ENCODE measurements at regions not wholly inside any gene's neighbourhood (a gene's known extent, or its start where the extent isn't known, plus 50 kb on each side); places are given as distances from the start of the nearest gene placed in this dataset.

DNA sequence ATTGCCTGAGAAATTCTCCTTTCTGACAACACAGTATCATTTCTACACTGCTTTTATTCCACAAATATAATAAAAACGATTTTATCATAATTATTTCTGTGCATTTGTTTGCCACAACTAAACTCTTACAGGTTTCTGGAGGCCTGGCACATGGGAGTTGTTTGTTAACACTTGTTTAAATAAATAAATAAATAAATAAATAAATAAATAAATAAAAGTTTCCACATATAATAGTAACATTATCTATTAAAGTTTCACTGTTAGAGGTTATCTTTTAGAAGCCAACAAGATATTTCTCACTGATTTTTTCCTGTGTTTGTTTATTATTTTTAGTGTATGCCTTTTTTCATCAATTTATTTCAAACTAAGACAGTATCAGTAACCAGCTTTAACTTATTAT is 323.3 kb downstream of the FOXG1 start:
- peaks cover 0 to 33% (median 9%) of the 10 kb centered on the region in 11 donors for H3K9me3 Mint-ChIP-seq

DNA sequence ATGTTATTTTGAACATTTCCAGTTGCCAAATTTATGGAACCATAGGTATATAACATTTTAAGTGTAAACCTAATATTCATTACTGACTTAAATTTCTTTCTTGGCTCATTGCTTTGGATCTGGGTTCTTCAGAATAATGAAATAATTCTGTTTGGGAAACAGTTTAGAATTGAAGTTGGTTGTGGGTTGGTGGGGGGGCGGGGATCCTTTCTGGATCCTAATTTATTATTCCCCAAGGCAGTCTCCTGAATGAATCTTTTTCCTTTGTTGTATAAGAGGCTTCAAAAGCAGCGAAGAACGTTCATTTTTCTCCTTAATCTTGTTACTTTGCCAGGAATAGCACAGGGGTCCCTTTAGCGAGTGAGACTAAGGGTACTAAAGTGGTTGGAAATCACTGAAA is 325.5 kb downstream of the FOXG1 start:
- Mint-ChIP-seq H3K4me3 (no peak overlapping the region), H3K9me3 (peaks cover 3 to 42% (median 12%) of the 10 kb centered on the region in 11 donors), H3K36me3 (peaks cover 0 to 5% (median 0%) of the 10 kb centered on the region in 5 donors), H3K27me3 (no peaks in the 10 kb centered on the region), H3K27ac (no peak overlapping the region), H3K4me1 (no peaks in the 10 kb centered on the region)
- CTCF ChIA-PET, result no interaction called here
- ATAC-seq, result no peak
- Histone ChIP-seq H3K4me3 (ENCODE audit: low read length) (no peak overlapping the region), H3K4me1 (ENCODE audit: control insufficient read depth in 2 of 2, insufficient read depth in 2 of 2, low read length in 2 of 2) (no peaks in the 10 kb centered on the region), H3K27me3 (ENCODE audit: control insufficient read depth in 2 of 2, insufficient read depth in 2 of 2, low read length in 2 of 2) (no peaks in the 10 kb centered on the region), H3K36me3 (ENCODE audit: control insufficient read depth in 2 of 3, insufficient read depth in 3 of 3, low read length in 3 of 3) (no peaks in the 10 kb centered on the region), H3K27ac (ENCODE audit: low read depth, low read length) (no peak overlapping the region), H3K9me3 (ENCODE audit: control insufficient read depth in 2 of 3, low read length in 3 of 3) (no peaks in the 10 kb centered on the region)
- DNase-seq, result no peak
- intact Hi-C loops (cut with micrococcal nuclease), result no loop called here
- POLR2A ChIA-PET, result no interaction called here

More for the DNA sequence above, 323.3 kb downstream of the FOXG1 start:
- H3K27me3 Mint-ChIP-seq, result no peaks in the 10 kb centered on the region
- H3K4me3 Mint-ChIP-seq, result no peak overlapping the region
- no peak overlapping the region for H3K27ac Mint-ChIP-seq
- H3K36me3 Mint-ChIP-seq, result no peaks in the 10 kb centered on the region
- intact Hi-C loops (cut with micrococcal nuclease), result no loop called here
- no peaks in the 10 kb centered on the region for H3K27me3 ChIP-seq (ENCODE audit: control insufficient read depth in 2 of 2, insufficient read depth in 2 of 2, low read length in 2 of 2)
- no peak overlapping the region for H3K4me3 ChIP-seq (ENCODE audit: low read length)
- no peaks in the 10 kb centered on the region for H3K36me3 ChIP-seq (ENCODE audit: control insufficient read depth in 2 of 3, insufficient read depth in 3 of 3, low read length in 3 of 3)
- H3K4me1 ChIP-seq (ENCODE audit: control insufficient read depth in 2 of 2, insufficient read depth in 2 of 2, low read length in 2 of 2), result no peaks in the 10 kb centered on the region
- H3K4me1 Mint-ChIP-seq, result no peaks in the 10 kb centered on the region
- ChIA-PET POLR2A (no interaction called here), CTCF (no interaction called here)
- H3K9me3 ChIP-seq (ENCODE audit: control insufficient read depth in 2 of 3, low read length in 3 of 3), result peaks cover 0 to 4% (median 0%) of the 10 kb centered on the region in 3 experiments
- ATAC-seq (no peak), DNase-seq (no peak)
- no peak overlapping the region for H3K27ac ChIP-seq (ENCODE audit: low read depth, low read length)

DNA sequence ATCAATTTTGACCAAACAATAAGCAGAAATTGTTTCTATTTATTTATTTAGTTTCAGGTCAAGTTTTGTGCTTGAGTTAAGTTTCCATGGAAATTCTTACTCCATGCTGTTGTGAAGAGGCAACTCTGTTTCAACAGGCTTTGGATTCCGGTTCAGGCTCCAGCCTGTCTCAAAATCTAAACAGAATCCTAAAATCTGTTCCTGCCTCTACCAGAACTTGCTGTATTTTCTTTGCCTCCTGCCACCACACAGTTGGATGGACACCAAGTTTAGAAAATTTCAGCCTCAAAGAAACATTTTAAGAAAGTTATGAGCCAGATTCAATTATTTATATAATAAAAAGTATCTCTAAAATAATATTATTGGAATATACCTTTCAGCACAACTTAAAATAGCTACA is 330.9 kb downstream of the FOXG1 start:
- Histone ChIP-seq H3K4me3 (ENCODE audit: low read length) (no peak overlapping the region), H3K27ac (ENCODE audit: low read depth, low read length) (no peak overlapping the region), H3K4me1 (ENCODE audit: control insufficient read depth in 2 of 2, insufficient read depth in 2 of 2, low read length in 2 of 2) (no peaks in the 10 kb centered on the region), H3K36me3 (ENCODE audit: control insufficient read depth in 2 of 3, insufficient read depth in 3 of 3, low read length in 3 of 3) (no peaks in the 10 kb centered on the region), H3K27me3 (ENCODE audit: control insufficient read depth in 2 of 2, insufficient read depth in 2 of 2, low read length in 2 of 2) (no peaks in the 10 kb centered on the region), H3K9me3 (ENCODE audit: control insufficient read depth in 2 of 3, low read length in 3 of 3) (no peaks in the 10 kb centered on the region)
- Mint-ChIP-seq H3K9me3 (peaks cover 2 to 31% (median 12%) of the 10 kb centered on the region in 11 donors), H3K27me3 (no peaks in the 10 kb centered on the region), H3K4me3 (no peak overlapping the region), H3K36me3 (peaks cover 0 to 5% (median 0%) of the 10 kb centered on the region in 5 donors), H3K27ac (no peak overlapping the region), H3K4me1 (no peaks in the 10 kb centered on the region)
- POLR2A ChIA-PET, result no interaction called here
- no peak for DNase-seq
- intact Hi-C loops (cut with micrococcal nuclease), result no loop called here
- CTCF ChIA-PET, result no interaction called here
- no peak for ATAC-seq

DNA sequence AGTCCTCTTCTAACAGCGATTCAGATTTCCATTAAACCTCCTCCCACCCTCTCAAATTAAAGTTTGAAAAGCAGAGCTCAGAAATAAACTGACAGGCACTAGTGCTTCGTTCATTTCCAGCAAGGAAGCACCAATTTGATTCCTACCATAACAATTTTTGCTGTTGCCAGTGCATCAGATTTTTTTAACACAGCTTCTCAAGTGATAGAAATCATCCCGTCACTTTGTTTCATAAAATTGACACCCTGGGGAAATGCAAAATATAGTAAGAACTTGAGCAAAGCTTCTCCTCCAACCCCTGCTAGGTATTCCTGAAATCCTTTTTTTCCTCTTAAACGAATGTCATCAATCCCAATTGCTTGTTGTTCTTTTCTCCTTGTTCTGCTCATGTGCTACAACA is 332.1 kb downstream of the FOXG1 start:
- no peak overlapping the region for H3K27ac Mint-ChIP-seq
- ATAC-seq, result no peak
- Histone ChIP-seq H3K27me3 (ENCODE audit: control insufficient read depth in 2 of 2, insufficient read depth in 2 of 2, low read length in 2 of 2) (no peaks in the 10 kb centered on the region), H3K27ac (ENCODE audit: low read depth, low read length) (no peak overlapping the region), H3K4me1 (ENCODE audit: control insufficient read depth in 2 of 2, insufficient read depth in 2 of 2, low read length in 2 of 2) (no peaks in the 10 kb centered on the region), H3K36me3 (ENCODE audit: control insufficient read depth in 2 of 3, insufficient read depth in 3 of 3, low read length in 3 of 3) (no peaks in the 10 kb centered on the region), H3K4me3 (ENCODE audit: low read length) (no peak overlapping the region), H3K9me3 (ENCODE audit: control insufficient read depth in 2 of 3, low read length in 3 of 3) (no peaks in the 10 kb centered on the region)
- ChIA-PET POLR2A (no interaction called here), CTCF (no interaction called here)
- intact Hi-C loops (cut with micrococcal nuclease), result no loop called here
- no peaks in the 10 kb centered on the region for H3K4me1 Mint-ChIP-seq
- peaks cover 2 to 31% (median 12%) of the 10 kb centered on the region in 11 donors for H3K9me3 Mint-ChIP-seq
- DNase-seq, result no peak
- peaks cover 0 to 5% (median 0%) of the 10 kb centered on the region in 5 donors for H3K36me3 Mint-ChIP-seq
- H3K27me3 Mint-ChIP-seq, result no peaks in the 10 kb centered on the region
- no peak overlapping the region for H3K4me3 Mint-ChIP-seq

DNA sequence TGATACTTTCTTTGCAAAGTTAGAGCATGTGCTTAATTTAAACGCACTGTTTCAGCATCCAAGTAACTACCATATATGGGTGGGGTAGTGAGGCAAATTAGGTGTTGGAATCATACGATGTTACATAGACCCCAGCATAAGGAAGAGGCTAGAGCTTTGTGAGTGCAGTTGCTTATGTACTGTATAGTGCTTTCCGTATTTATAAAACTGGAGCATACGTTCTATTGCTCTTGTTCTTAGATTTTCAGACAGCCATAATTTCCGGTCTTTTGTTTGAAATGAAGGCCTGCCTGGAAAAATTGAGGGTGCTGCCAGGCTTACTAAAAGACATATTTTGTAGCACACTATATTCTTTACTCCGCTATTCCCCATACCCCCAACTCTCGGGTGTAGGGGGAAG is 335.7 kb downstream of the FOXG1 start:
- Histone ChIP-seq H3K27me3 (ENCODE audit: control insufficient read depth in 2 of 2, insufficient read depth in 2 of 2, low read length in 2 of 2) (no peaks in the 10 kb centered on the region), H3K4me1 (ENCODE audit: control insufficient read depth in 2 of 2, insufficient read depth in 2 of 2, low read length in 2 of 2) (no peaks in the 10 kb centered on the region), H3K36me3 (ENCODE audit: control insufficient read depth in 2 of 3, insufficient read depth in 3 of 3, low read length in 3 of 3) (no peaks in the 10 kb centered on the region), H3K27ac (ENCODE audit: low read depth, low read length) (no peak overlapping the region), H3K4me3 (ENCODE audit: low read length) (no peak overlapping the region), H3K9me3 (ENCODE audit: control insufficient read depth in 2 of 3, low read length in 3 of 3) (no peaks in the 10 kb centered on the region)
- Mint-ChIP-seq H3K4me3 (no peak overlapping the region), H3K4me1 (no peaks in the 10 kb centered on the region), H3K27me3 (no peaks in the 10 kb centered on the region), H3K36me3 (peaks cover 0 to 3% (median 0%) of the 10 kb centered on the region in 5 donors), H3K9me3 (peaks cover 0 to 21% (median 6%) of the 10 kb centered on the region in 11 donors), H3K27ac (no peak overlapping the region)
- no peak for ATAC-seq
- intact Hi-C loops (cut with micrococcal nuclease), result no loop called here
- ChIA-PET POLR2A (no interaction called here), CTCF (no interaction called here)
- no peak for DNase-seq

DNA sequence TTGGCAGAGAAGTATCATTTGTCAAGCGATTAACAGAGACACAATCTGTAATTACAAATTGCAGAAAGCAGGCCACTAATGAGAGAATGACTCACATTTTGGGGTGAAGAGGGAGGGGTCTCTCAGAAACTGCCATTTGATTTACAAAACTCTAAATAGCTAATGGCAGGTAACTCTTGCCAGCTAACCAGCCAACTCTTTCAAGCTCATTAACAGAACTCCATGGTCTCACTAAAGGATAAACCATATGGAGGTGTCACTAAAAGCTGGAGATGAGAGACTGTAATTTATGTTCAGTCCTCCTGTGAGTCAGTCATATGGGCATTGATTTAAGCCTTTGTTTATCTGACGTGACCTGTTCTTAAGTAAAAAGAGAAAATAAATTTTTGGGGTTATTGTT is 336.4 kb downstream of the FOXG1 start:
- no peaks in the 10 kb centered on the region for H3K4me1 Mint-ChIP-seq
- POLR2A ChIA-PET, result no interaction called here
- no peak overlapping the region for H3K27ac Mint-ChIP-seq
- H3K27me3 Mint-ChIP-seq, result no peaks in the 10 kb centered on the region
- Histone ChIP-seq H3K4me1 (ENCODE audit: control insufficient read depth in 2 of 2, insufficient read depth in 2 of 2, low read length in 2 of 2) (no peaks in the 10 kb centered on the region), H3K27me3 (ENCODE audit: control insufficient read depth in 2 of 2, insufficient read depth in 2 of 2, low read length in 2 of 2) (no peaks in the 10 kb centered on the region), H3K9me3 (ENCODE audit: control insufficient read depth in 2 of 3, low read length in 3 of 3) (no peaks in the 10 kb centered on the region), H3K27ac (ENCODE audit: low read depth, low read length) (no peak overlapping the region), H3K36me3 (ENCODE audit: control insufficient read depth in 2 of 3, insufficient read depth in 3 of 3, low read length in 3 of 3) (no peaks in the 10 kb centered on the region), H3K4me3 (ENCODE audit: low read length) (no peak overlapping the region)
- intact Hi-C loops (cut with micrococcal nuclease), result no loop called here
- H3K36me3 Mint-ChIP-seq, result peaks cover 0 to 3% (median 0%) of the 10 kb centered on the region in 5 donors
- no peak for ATAC-seq
- peaks cover 0 to 21% (median 6%) of the 10 kb centered on the region in 11 donors for H3K9me3 Mint-ChIP-seq
- no peak overlapping the region for H3K4me3 Mint-ChIP-seq
- DNase-seq, result no peak
- CTCF ChIA-PET, result no interaction called here

DNA sequence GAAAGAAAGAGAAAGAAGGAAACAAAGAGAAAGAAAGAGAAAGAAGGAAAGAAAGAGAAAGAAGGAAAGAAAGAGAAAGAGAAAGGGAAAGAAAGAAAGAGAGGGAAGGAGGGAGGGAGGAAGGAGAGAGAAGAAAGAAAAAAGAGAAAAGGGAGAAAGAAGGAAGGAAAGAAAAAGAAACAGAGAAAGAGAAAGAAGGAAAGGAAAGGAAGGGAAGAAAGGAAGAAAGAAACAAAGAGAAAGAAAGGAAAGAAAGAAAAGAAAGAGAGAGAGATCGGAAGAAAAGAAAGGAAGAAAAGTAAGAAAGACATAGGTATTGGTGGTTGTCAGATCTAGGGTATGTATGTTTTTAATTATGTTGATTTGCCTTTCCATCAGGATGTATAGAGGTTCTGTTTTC is 342.3 kb downstream of the FOXG1 start:
- Histone ChIP-seq H3K36me3 (ENCODE audit: control insufficient read depth in 2 of 3, insufficient read depth in 3 of 3, low read length in 3 of 3) (no peaks in the 10 kb centered on the region), H3K9me3 (ENCODE audit: control insufficient read depth in 2 of 3, low read length in 3 of 3) (no peaks in the 10 kb centered on the region), H3K4me1 (ENCODE audit: control insufficient read depth in 2 of 2, insufficient read depth in 2 of 2, low read length in 2 of 2) (no peaks in the 10 kb centered on the region), H3K4me3 (ENCODE audit: low read length) (no peak overlapping the region), H3K27me3 (ENCODE audit: control insufficient read depth in 2 of 2, insufficient read depth in 2 of 2, low read length in 2 of 2) (no peaks in the 10 kb centered on the region), H3K27ac (ENCODE audit: low read depth, low read length) (no peak overlapping the region)
- Mint-ChIP-seq H3K4me1 (no peaks in the 10 kb centered on the region), H3K9me3 (peaks cover 4 to 43% (median 12%) of the 10 kb centered on the region in 11 donors), H3K27me3 (no peaks in the 10 kb centered on the region), H3K4me3 (no peak overlapping the region), H3K36me3 (peaks cover 0 to 2% (median 0%) of the 10 kb centered on the region in 5 donors), H3K27ac (no peak overlapping the region)
- CTCF ChIA-PET, result no interaction called here
- intact Hi-C loops (cut with micrococcal nuclease), result no loop called here
- DNase-seq, result no peak
- POLR2A ChIA-PET, result no interaction called here
- no peak for ATAC-seq
